GM21423 (cell line): ENCODE measurements at regions not wholly inside any gene's neighbourhood (a gene's known extent, or its start where the extent isn't known, plus 50 kb on each side); places are given as distances from the start of the nearest gene placed in this dataset.
"Not testable (repeated sequence)": the region's sequence is repeated elsewhere in the genome, so short reads cannot be mapped to it uniquely, and the experiment has no call there.

ENCODE experiments used
- ATAC-seq: cut with Tn5 transposase; IDR thresholded peaks from one replicate; pipeline ENCODE4 v1.9.1; 2021; ENCODE audit warnings: mild to moderate bottlenecking, moderate library complexity; ENCODE audit not compliant: unreplicated experiment

DNA sequence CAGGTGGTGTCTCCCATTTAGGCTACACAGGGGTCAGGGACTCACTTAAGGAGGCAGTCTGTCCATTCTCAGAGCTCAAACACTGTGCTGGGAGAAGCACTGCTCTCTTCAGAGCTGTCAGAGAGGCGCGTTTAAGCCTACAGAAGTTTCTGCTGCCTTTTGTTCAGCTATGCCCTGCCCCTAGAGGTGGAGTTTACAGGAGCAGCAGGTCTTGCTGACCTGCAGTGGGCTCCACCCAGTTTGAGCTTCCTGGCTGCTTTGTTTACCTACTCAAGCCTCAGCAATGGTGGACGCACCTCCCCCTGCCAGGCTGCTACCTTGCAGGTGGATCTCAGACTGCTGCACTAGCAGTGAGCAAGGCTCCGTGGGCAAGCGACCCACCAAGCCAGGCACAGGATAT is 260.1 kb downstream of the MEF2C start:
- not testable (repeated sequence) for ATAC-seq

DNA sequence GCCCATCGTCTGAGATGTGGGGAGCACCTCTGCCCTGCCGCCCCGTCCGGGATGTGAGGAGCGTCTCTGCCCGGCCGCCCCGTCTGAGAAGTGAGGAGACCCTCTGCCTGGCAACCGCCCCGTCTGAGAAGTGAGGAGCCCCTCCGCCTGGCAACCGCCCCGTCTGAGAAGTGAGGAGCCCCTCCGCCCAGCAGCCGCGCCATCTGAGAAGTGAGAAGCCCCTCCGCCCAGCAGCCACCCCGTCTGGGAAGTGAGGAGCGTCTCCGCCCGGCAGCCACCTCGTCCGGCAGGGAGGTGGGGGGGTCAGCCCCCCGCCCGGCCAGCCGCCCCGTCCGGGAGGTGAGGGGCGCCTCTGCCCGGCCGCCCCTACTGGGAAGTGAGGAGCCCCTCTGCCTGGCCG is 267.2 kb downstream of the MEF2C start:
- ATAC-seq = not testable (repeated sequence)

DNA sequence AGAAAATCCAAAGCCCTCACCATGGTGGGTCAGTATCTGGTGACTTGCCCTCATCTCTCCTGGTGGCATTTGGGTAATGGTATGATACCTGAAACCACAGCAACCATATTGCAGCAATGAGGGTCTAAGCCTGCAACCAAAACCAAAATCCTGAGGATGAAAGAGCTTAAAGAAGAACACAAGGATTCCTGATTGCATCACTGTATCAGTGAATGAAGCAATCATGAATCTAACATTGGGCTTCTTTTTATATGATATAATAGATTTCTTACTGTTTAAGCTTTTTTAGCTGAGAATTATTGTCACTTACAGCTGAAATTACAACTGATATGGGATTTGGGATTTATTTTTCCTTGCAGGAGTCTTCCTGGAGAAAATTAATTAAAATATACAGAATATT is 269.9 kb downstream of the MEF2C start:
- no peak for ATAC-seq

DNA sequence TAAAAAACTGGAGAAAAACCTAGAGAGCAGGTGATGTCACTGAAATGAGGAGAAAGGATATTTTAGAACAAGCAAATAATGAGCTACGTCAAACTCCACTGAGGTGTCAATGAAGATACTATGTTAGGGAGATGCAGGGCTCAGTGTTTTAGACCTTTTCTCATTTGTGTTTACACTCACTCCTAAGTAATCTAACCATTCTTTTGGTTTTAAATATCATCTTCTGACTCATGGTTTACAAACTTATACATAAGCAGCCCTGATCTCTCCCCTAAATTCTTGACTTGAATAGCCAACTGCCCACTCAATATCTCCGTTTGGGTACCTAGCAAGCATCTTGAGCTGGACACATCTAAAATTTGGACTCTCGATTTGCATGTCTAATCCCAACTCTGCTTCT is 272.4 kb downstream of the MEF2C start:
- ATAC-seq = no peak

DNA sequence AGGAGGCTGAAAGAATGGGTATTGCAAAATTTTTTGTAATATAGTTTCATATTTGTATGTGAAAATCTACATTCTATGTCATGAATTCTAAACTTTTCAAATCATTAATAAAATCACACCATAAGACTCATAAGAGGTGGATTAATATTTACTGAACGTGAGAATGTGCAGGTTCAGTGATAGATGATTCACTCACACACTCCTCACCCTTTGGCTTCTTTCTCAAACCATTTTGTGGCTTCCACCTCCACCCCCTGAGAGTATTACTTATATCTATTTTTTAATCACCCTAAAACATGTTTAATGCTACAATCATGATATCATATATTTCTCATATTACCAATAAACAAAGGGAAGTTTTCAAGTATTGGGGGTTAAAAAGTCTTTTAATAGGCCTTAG is 275.5 kb downstream of the MEF2C start:
- no peak for ATAC-seq

DNA sequence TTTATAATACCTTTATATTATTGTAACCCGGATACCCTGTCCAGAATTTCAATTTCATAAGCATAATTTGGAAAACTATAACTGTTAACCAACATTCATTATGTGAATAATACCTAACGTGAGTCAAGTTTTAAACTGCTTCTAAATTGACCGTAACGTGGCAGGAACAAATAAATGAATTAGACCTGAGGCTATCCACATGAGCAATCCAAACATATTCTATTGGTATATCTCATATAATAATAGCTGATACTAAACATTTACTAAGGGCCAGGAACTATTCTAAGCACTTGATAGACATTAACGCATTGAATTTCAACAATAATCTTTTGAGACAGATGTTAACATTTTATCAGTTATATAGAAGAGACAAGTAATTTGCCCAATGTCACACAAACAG is 276.4 kb downstream of the MEF2C start:
- ATAC-seq = no peak

DNA sequence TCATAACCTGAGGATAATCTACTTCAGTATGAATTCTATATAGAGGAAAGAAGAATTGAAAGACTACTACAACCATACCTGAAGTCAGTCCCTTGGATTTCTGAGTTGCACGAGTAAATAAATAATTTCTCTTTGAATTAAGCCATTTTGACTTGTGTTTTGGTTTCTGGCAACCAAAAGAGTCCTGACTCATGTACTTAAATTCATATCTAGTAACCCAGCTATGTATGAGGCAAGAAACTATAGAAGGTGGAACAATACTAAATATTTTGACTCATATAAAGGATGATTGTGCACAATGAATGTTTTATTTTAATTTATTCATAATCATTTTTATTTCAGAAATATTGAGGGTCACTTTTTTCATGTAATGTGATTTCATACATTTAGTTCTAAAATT is 276.8 kb downstream of the MEF2C start:
- ATAC-seq = no peak

DNA sequence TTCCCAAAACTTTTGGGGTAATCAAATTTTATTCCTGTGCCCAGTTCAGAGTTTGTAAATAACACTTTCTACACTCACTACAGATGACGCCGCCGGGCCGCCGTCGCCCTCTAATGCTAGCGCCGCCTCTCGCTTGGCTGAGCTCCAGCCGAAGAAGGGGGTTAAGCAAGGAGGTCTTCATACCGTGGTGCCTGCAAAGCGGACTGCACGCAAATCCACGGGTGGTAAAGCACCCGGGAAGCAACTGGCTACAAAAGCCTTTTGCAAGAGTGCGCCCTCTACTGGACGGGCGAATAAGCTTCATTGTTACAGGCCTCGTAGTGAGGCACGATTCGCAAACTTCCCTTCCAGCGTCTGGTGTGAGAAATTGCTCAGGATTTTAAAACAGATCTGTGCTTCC is 280.4 kb downstream of the MEF2C start:
- ATAC-seq = no peak

DNA sequence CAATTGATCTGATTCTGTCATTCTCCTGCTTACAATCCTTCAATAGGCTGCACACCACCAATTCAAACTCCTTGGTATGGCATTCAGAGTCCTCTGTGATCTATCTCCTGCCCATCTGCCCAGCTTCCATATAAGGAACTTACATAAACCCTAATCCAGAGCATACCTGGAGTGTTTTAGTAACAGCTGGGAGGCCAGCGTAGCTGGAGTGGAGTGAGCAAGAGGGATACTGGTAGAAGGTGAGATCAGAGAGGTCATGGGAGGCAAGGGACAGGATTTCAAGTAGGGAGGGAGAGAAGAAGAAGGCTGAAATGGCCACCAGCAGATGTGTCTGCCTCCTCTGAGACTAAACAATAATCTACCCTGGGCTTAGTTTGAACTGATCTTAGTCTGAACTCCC is 288.5 kb downstream of the MEF2C start:
- no peak for ATAC-seq

DNA sequence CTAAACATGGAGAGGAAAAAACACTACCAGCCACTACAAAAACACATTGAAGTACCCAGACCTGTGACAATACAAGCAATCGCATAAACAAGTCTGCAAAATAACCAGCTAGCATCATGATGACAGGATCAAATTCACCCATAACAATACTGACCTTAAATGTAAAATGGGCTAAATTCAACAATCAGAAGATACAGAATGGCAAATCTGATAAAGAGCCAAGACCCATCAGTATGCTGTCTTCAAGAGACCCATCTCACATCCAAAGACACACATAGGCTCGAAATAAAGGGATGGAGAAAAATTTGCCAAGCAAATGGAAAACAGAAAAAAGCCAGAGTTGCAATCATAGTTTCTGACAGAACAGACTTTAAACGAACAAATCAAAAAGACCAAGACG is 294.4 kb downstream of the MEF2C start:
- ATAC-seq = no peak

DNA sequence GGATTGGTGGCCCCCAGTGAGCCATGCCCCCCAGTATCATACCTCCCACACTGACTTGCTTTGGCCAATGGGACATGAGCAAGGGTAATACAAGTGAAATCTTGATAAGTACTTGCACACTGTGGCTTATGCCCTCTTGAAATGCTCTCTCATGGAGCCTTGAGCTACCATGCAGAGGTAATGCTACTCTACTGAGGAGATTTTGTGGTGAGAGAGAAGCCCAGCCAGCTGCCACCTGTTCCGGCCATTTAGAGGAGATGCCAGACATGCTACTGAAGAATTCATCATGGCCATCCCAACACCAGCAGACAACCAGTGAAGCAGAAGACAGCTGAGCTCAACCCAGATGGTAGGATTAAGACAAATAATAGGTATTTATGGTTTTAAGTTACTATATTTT is 299.5 kb downstream of the MEF2C start:
- no peak for ATAC-seq

DNA sequence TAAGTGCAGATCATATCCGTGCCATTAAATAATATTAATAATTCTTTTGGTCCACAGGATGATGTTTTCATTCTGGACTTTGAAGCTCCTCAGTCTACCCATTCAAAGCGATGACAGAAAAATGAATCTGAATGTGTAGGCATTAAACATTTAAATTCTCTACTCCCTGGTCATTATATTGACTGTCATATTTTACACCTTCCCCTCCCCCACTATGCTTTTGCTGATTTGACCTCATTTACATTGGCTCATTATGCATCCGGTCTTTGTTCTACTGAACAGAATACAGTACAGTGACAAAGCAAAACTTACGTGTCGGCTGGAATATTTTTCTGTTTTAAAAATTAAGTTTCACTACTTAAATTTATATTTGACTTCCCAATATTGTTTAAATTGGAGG is 289.7 kb upstream of the TMEM161B start:
- ATAC-seq = no peak

DNA sequence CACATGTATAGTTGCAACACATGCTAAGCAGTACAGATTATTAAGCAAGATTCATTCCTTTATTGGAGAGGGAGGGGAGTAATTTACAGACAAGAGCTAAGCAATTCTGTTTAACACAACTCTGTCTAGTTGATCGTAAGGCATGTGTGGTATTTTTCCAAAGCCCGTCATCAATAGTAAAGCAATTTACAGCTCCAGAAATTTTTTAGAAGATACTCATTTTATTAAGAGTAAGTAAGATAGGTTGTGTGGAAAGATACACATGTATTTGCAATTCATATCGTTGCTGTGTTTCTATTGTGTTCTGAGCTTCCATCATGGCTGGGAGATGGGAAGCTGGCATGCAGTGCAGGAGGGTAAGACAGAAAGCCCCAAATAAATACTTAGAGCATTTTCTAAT is 289.2 kb upstream of the TMEM161B start:
- no peak for ATAC-seq

DNA sequence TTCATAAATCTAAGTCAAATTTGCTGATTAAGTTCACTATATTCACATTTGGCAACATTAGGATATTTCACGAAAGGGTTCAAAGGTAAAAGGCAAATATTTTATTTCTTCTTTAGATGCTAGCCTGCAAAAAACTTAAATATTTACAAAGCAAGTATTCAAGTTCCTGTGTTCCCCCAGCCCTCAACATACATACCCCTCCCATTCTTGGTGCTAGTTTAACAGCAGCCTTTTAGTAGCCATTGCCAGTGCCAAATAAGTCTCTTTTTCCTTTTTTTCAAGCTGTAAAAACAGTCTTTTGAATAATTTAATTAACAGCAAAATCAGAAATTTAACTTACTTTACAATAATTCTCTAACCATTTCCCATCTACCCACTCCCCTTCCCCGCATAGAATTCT is 288.5 kb upstream of the TMEM161B start:
- ATAC-seq = no peak

DNA sequence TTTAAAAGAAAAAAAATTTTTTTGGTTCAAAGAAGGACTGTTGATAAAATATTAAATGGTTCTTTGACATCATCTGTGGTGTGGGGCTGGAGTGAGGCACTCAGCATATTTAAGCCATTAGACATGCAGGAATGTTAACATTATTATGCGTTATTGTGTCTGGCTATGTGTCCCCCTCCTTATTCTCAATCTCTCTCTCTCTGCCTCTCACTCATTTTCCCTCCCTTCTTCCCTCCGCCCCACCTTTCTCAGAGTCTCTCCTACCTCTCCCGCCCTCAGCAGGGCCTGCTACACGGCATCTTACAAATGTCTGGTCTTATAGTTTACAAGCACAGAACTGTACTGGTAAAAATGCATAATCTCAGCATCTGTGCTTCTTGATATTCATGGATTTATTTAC is 287.8 kb upstream of the TMEM161B start:
- ATAC-seq = no peak

DNA sequence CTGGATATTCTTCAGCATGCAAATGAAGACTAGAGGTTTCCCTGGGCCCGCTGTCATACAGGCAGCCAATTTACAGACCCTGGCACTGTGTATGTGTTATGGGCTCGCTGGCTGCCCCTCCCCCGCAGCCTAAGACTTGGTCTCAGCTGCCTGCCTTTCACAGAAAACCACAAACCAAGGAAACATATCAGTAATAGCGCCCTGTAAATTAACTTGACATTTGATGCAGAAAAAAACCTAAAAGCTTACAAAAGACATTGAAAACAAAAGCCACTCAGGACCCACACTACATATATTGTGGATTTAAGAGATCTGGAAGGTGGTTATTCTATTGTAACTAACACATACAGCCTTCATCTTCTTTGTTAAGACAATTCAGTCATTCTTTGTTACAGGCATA is 287.0 kb upstream of the TMEM161B start:
- no peak for ATAC-seq

DNA sequence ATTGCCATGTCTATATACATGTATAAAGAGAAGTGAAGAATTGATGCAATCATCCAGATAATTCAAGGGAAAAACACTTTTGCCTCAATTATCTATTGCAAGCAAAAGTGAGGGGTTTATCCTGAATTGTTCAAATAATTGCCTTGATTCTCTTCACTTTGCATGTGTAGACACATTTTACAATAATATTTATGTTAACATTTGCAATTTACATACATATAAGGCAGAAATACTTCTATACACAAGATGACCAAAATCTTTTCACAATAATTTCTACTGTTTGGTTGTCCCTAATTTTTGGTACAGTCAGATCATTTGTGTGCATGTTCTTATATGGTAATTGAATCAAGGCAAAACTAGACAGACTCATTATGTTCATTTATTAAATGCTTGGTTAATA is 285.3 kb upstream of the TMEM161B start:
- ATAC-seq = no peak

DNA sequence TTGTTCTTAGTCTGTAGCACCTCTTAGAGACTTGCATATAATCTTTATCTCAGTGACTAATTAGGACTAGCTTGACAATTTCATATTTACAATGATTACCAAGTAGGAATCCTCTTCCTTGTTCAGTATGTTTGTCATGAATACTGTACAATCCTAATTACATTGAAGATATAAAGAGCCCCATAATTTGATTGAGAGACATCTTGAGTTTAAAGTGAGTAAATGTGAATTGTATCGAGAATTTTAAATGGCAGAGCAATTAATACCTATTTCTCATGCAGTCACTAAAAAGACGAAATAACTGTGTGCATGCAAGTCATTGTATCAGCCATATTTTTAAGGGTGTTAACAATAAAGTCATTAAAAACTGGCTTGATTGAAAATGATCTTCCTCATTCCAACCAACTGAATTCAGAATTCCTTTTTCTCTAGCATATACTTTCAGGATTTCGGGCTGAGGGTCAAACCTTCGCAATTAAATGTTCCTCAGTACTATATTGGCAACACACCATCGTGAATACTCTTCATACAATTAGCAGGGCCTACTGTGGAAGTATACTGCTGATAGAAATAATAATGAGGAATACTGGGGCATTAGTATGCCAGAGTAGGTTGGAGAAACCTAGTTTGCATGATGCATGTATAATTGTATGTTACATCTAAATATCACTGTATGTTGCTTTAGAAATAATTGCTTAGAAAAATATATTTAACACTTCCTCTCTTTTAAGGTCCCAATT is 284.7 kb upstream of the TMEM161B start:
- no peak for ATAC-seq

DNA sequence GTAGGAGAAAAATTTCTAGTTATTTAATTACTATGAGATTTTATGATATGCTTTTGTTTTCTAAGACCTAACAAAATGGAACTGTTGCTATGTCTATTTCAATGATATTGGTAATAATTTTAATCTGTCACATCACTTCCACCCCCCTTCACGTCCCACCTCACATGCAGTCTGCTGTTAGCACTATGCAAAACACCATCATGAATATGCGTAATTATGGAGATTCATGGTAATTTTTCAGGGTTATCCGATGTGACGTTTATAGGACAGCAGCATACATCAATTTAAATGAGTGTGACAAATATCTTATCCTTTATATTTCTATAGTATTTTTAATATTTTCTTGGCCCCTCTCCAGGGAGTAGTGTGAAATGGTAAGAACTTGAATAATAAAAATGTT is 283.8 kb upstream of the TMEM161B start:
- ATAC-seq = no peak

DNA sequence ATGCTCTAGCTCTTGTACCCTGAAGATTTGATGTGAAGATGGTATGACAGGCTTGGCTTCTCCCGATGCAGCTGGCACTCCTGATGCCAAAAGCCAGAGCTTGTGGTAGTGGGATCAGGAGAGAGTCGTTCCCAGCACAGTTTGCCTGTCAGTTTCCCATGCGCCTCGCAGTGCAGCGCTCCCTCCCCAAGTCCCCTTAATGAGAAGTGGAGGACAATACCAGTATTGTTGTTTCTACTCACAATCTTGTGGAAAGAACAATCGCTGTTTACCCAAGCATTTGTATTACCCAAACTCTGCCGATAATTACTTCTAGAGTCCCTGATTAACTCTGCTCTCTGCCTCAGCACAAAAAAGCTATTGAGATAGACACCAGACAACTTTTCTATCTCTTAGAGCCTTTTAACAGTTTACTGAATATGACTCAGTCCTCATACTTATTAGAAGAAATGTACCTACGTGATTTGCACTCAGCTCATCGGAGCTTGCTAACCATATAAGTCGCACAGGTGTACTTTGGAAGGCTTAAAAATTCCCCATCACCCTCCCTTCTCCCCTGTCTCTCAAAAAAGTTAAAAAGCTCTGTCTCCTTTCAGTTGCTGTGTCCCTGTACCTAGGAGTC is 283.2 kb upstream of the TMEM161B start:
- ATAC-seq = no peak

DNA sequence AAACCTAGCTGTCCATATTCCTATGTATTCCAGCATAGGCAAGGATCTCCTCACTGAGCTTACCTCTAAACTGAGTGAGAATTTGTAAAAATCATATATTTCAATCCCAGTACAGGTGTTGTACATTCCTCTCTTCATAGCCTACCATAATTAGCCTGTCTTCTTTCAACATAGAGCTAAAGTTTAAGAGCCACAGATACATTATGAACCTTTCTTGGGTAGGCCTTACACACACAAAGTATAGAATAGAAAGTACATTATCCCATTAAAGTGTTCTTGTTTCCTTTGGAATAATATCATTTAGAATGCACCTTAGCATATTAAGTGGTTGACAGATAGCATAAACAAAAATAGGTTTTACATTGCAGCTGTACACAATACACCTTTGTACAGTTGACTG is 282.1 kb upstream of the TMEM161B start:
- ATAC-seq = no peak

DNA sequence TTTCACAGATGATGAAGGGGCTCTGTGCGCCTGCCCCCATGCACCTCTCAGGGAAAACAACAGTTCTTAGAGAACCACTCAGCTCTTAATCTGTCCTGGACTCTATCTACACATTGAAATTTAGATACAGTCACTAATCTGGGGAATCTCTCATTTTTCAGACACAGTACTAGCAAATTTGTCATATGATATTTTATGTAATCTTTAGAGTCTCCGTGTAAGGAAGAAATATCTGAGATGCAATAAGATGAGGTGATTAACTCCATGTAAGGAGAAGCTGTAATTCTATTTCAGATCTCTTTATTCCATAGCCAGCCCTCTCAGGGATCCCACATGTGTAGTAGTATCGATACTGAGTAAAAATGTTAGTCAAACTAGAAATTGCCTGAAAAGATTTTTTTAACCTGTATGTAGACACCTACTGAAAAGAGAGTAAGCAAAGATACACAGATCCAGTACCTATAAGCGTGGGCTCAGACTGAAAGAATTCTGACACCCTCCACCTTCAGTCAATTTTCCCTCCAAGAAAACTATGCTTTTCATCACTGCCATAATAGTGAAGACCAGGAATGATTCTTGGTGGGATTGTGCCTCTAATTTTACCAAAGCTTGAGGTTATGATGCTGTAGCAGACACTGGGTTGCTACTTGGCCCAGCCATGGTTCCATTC is 279.6 kb upstream of the TMEM161B start:
- ATAC-seq = no peak
